HG02943 (cell line): ENCODE measurements at regions not wholly inside any gene's neighbourhood (a gene's known extent, or its start where the extent isn't known, plus 50 kb on each side); places are given as distances from the start of the nearest gene placed in this dataset.

Source experiments
- ATAC-seq: cut with Tn5 transposase; IDR thresholded peaks from one replicate; pipeline ENCODE4 v1.9.1; 2021; ENCODE audit warnings: mild to moderate bottlenecking, low read depth, moderate library complexity; ENCODE audit not compliant: unreplicated experiment

DNA sequence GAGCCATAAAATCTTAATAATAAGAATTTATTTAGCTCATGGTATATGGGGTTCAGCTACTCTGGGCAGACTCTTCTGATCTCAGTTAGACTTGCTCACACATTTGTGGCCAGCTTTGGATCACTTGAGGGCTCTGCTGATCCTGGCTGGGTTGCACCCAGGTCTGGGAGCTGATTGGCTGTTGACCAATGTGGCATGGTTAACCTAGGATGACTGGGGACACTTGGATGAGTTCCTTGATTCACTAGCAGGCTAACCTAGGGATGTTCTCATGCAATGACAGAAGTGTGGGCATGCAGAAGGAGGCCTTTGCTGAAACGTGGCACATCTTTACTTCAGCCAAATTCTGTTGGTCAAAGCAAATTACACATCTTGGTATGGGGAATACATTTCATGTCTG is 569.5 kb downstream of the UTRN start:
- no peak for ATAC-seq

DNA sequence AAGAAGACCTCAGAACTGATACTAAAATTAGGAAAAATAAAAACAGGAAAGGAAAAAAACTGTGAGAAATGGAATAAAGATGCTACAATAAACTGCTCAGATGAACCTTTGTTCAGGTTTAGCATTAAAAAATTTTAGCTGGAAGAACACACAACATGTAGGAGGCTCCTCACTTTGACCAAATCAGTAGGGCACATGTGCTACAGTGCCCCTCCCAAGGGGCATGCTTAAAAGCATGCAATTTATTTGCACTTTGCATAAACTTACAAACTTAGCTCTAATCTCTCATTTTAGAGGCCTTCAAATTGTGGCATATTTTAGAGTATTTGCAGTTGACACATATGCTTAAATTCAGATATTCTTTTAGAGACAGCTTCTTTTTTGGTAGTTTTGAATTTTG is 570.2 kb downstream of the UTRN start:
- no peak for ATAC-seq

- no peak for ATAC-seq
These were observed 570.8 kb downstream of the UTRN start for GRCh38 chr6:144855812-144856531.

GRCh38 chr6:144856622-144857021 is 571.5 kb downstream of the UTRN start:
- no peak for ATAC-seq

- no peak for ATAC-seq
These were observed 572.0 kb downstream of the UTRN start for GRCh38 chr6:144857086-144857485.

- no peak for ATAC-seq
These were observed 577.6 kb downstream of the UTRN start for GRCh38 chr6:144862769-144863168.

GRCh38 chr6:144867761-144868160 is 582.6 kb downstream of the UTRN start:
- no peak for ATAC-seq

GRCh38 chr6:144870782-144871181 is 585.6 kb downstream of the UTRN start:
- ATAC-seq: no peak

GRCh38 chr6:144873623-144874378 is 588.7 kb downstream of the UTRN start:
- ATAC-seq: no peak

GRCh38 chr6:144876689-144877088 is 591.6 kb downstream of the UTRN start:
- no peak for ATAC-seq

DNA sequence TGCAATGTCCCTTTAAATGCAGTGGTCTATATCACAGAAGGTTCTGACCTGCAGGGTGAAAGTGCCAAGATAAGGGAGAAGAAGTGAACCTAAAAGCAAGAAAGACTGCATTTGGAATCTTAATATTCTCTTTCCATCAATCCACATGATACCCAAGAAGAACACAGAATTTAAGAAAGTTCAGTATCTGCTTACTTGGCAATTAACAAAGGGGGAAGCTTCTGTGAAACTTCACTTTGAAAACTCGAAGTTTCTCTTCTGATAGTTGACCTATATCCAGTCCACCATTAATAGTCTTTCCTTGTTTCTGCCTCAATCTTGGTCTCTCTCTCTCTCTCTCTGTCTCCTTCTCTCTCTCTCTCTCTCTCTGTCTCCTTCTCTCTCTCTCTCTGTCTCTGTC is 592.0 kb downstream of the UTRN start:
- ATAC-seq: no peak

GRCh38 chr6:144878577-144878976 is 593.4 kb downstream of the UTRN start:
- no peak for ATAC-seq

- ATAC-seq: no peak
These were observed 594.3 kb downstream of the UTRN start for GRCh38 chr6:144879436-144879835.

- no peak for ATAC-seq
These were observed 597.3 kb downstream of the UTRN start for GRCh38 chr6:144882425-144882824.

DNA sequence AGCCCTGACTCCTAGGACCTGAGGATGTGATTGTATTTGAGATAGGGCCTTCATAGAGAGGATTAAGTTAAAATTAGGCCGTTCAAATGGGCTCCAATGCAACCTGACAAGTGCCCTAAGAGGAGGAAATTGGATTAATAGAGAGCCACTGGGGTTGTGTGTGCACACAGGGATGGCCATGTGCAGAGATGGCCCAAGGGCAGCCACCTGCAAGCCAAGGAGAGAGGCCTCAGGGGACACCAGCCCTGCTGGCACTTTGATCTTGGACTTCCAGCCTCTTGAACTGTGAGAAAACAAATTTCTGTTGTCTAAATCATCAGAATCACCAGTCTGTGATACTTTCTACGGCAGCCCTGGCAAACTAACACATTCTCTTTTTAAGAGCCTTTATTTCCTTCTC is 598.8 kb downstream of the UTRN start:
- no peak for ATAC-seq

DNA sequence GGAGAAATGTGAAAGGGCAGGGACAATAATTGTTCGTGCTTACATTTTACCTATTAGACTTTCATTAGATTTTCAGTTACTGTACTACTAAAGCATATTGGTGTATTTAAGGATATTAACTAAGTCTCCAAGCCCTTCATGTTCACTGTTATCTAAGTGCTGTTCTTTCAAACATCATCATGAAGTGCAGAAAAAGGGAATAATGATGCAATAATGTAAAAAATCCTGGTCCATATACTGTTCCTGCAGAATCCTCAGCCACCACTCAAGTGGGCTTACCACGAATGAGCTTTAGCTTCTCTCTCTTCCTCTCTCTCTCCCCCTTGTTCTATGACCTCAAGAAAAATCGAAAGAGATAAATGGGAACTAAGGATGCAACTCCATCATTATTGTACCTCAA is 600.7 kb downstream of the UTRN start:
- no peak for ATAC-seq

GRCh38 chr6:144886682-144887081 is 601.5 kb downstream of the UTRN start:
- ATAC-seq: no peak

DNA sequence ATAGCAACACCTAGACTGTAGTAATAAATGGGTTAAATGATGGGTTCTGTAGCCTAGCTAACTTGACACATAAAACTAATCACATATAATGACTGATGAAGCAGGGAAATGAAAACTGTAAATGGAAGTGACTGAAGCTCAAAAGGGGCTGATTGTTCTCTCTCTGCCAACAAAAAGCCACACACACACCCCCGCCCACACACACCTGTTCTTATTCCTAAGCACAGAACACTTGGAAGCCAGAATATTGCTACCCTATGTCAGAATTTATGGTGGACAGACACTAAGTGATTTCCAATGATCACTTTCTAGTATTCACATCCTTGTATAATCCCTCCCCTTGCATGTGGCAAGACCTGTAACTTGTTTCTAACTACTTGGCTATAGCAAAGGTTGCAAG is 603.5 kb downstream of the UTRN start:
- ATAC-seq: no peak

- no peak for ATAC-seq
These were observed 608.6 kb downstream of the UTRN start for GRCh38 chr6:144893680-144894151.

DNA sequence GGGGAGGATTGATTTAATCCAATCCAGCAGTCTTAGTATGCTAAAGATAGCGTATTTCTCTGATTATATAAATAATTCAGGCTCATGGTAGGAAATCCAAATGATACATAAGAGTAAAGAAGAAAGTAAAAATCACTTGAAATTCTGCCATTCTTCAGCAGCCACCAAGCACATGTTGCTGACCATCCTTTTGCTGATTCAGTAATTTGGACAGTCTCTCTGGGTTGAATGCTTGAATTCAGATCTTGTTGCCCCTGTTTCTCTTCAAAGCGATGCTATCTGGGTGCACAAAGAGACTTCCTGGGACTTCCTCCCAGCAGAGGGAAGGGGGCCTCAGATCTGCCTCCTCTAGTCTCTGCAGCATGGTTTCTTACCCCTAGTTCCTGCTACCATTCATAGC is 609.1 kb downstream of the UTRN start:
- no peak for ATAC-seq

DNA sequence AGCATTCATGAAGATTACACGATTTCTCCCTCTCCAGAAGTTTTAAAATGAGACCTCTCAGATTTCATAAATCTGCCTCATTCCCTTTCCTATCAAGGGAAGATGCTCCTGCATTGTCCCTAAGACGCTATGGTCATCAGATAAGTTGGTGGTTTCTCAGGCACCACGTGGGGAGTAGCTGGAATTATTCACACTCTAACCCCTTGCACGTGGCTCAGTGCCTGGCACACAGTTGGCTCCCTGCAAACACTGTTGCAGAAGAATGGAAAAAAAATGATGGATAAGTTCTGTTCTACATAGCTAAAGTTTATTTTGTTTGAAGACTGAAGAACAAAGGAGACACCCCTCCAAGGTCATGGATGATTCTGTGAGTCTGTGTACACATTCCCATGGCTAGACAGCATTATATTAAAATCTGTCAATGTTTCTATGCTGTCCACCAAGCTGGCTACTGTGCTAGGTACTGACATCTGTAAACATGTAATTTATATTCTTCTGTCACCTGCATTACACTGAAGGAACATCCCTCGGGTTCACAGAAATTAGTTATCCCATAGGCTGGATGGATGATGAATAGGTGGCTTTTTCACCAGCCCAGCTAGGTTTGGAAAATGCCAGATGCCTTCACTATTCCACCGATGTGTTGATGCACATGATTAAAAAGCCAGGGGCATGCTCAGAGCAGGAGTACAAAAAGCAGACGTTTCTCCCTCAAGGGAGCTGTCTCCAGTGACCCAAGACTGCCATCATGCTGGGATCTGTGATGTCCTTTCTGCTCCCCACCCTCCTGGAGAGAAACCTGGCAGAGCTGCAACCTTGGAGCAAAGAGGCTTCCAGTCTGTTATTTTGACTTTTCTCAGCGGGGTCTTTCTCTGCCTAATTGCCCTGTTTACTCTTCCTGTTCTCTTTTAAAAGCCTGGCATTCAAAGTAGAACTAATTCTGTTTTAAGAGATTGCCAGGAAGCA is 610.5 kb downstream of the UTRN start:
- ATAC-seq: no peak
